GM19468 (cell line): ENCODE measurements at regions not wholly inside any gene's neighbourhood (a gene's known extent, or its start where the extent isn't known, plus 50 kb on each side); places are given as distances from the start of the nearest gene placed in this dataset.
"Not testable (repeated sequence)": the region's sequence is repeated elsewhere in the genome, so short reads cannot be mapped to it uniquely, and the experiment has no call there.

Source experiments
- ATAC-seq: cut with Tn5 transposase; IDR thresholded peaks from one replicate; pipeline ENCODE4 v1.9.1; 2021; ENCODE audit warnings: mild to moderate bottlenecking, moderate library complexity, moderate number of reproducible peaks; ENCODE audit not compliant: unreplicated experiment; ENCODE audit errors: extremely low read depth

DNA sequence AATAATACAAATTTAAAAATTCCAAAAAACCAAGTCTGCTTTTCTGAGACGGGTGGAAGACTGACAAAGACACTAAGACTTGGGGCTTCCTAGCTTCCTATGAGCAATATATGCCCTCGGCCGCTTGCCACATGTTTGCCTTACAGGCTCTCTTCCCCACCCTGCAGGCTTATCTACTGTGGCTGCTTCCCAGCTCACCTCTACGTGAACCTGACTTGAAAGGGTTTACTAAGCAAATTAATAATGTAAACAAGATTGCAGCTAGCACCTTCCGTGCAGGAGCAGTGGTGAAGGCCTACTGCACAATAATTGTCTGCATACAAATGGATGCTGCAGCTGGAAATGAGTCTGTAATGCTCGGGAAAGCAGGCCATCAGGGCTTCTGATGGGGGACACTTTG is 152.9 kb upstream of the DAB1 start:
- no peak for ATAC-seq

DNA sequence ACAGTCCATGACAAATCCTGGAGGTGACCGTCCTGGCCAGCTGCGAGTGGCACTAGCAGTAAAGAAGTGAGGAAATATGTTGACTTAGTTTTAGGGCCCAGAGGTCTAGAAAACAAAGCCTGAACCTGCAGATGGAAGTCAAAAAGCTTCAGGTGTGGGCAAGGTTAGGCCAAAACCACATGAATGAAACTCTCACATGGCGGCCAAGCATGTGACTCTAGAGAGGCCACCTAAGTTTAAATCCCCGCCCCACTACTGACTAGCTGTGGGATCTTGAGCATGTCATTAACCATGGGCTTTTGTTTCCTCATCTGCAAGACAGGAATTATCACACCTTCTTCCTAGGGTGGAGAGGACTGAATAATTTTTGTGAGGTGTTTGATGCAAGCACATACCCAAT is 148.2 kb upstream of the DAB1 start:
- ATAC-seq = no peak

DNA sequence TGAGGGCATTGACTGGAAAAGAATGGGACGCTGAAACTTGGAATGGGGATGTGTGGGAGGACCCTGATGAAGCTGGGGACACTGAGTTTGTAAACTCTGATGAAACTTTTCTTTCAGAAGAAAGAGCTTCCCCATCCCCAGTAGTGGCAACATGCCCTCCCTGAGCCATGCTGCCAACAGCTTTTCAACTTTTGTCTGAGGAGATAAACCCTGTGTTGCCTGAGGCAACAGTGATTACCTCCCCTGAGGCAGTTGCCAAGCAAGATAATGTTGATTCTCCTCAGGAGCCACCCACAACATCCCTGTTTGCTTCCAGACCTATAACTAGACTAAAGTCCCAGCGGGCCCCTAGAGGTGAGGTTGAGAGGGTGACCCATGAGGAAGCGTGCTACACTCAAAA is 134.2 kb upstream of the DAB1 start:
- not testable (repeated sequence) for ATAC-seq

DNA sequence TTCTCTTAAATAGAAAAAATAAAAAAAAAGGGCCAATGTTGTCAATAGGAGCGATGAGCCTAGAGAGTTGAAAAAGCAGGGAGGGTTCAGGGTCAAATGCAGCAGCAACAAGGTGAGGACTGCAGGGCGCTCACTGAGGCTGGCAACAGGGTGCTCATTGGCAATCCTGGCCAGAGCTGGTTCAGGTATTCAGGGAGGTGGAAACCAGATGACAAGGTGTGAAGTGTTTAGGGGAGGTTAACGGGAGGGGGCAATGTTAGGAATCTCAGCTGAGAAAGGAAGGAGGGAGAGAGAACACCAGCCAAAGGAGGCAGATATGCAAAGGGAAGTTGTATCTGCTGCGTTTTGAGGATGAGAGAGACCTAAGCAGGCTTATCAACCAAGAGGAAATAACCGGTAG is 129.8 kb upstream of the DAB1 start:
- ATAC-seq = no peak

- no peak for ATAC-seq
Observed at GRCh38 chr1:57551476-57551875, 127.6 kb upstream of the DAB1 start.

- ATAC-seq = no peak
Observed at GRCh38 chr1:57550092-57550491, 126.2 kb upstream of the DAB1 start.

- ATAC-seq = no peak
Observed at GRCh38 chr1:57549300-57549699, 125.4 kb upstream of the DAB1 start.

GRCh38 chr1:57546549-57547330 is 122.9 kb upstream of the DAB1 start:
- no peak for ATAC-seq

DNA sequence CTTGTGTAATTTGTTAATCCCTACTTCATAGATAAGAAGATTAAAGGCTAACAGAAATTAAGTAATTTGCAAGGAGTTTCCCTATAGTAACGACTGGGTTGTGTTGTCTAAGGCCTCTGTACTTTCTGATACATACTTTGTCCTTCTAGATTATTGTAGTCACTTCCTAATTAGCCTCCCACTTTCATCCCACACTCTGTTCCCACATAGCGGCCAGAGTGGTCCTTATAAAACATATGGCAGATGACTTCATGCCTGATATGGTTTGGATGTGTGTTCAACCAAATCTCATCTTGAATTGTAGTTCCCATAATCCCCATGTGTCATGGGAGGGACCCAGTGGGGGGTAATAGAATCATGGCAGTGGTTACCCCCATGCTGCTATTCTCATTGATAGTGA is 120.5 kb upstream of the DAB1 start:
- no peak for ATAC-seq

GRCh38 chr1:57536749-57537423 is 113.0 kb upstream of the DAB1 start:
- ATAC-seq = no peak

GRCh38 chr1:57532299-57532698 is 108.4 kb upstream of the DAB1 start:
- no peak for ATAC-seq

- not testable (repeated sequence) for ATAC-seq
Observed at GRCh38 chr1:57530911-57531260, 107.0 kb upstream of the DAB1 start.

DNA sequence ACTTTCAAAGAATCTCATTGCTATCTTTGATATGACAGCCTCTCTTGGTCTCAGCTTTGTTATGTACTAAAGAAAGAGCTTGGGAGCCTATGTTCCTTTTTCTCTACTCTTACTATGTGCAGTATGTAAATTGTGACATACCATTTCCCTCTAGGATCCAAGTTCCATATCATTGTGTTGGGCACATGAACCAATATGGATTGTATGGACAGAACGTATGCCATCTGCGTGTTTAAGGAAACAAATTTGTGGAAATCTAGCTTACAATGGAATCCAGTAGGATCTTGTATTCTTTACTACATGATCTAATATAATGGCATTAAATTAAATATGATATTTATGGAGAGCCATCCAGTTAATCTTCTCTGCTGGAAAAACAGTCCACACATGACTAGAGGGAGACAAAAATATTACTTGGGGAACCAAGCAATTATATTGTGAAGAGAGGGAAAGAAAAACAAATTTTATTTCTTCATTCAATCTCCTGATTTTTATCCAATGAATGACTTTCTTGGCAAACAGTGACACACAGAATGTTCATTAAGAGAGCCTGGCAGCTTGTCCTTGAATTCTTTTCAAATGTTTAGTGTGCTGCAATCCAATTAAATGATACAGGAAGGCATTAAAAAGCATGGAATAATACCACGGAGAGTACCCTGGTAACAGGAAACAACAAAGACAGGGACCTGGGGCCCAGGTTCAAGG is 106.5 kb upstream of the DAB1 start:
- ATAC-seq = no peak

DNA sequence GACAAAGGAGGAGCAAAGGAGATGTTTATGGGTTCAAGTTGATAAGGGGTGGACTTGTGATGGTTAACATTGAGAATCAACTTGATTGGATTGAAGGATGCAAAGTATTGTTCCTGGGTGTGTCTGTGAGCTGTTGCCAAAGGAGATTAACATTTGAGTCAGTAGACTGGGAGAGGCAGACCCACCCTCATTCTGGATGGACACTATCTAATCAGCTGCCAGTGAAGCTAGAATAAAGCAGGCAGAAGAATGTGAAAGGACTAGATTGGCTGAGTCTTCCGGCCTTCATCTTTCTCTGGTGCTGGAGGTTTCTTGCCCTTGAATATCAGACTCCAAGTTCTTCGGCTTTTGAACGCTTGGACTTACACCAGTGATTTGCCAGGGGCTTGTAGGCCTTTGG is 98.7 kb upstream of the DAB1 start:
- ATAC-seq = no peak

DNA sequence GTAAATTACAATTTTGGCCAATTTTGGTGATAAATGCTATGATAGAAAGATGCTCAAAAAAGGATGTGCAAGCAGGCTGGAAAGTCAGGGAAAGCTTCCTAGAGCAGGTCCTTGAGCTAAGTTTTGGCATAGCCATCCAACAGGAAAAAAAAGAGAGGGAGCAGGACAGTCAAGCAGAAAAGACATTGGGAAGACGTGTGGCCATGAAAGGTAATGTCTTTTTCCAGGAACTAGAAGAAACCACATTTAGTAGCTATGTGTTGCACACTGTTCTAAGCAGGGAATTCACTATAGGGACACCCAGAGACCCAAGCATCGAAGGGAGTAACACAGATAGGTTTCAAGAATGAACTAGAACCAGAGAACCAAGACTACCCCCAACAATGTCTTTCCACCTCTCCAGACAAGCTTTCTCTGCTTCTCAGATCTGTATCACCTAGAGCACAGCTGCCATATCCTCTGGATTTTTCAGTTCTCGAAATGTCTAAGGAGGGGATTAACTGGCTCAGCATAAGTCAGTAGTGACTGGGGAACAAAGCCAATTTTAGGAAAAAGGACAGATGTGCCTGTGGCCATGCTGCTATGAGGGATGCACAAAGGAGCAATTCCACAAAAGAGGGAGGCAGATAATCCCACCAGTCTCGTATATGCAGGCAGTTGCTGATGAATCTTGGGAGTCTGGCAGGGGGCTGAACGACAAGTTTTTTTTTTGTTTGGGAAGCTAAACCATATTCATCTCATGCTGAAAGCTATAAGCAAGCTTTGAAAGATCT is 97.1 kb upstream of the DAB1 start:
- no peak for ATAC-seq

- no peak for ATAC-seq
Observed at GRCh38 chr1:57518496-57518895, 94.6 kb upstream of the DAB1 start.

GRCh38 chr1:57517587-57518374 is 93.9 kb upstream of the DAB1 start:
- no peak for ATAC-seq

DNA sequence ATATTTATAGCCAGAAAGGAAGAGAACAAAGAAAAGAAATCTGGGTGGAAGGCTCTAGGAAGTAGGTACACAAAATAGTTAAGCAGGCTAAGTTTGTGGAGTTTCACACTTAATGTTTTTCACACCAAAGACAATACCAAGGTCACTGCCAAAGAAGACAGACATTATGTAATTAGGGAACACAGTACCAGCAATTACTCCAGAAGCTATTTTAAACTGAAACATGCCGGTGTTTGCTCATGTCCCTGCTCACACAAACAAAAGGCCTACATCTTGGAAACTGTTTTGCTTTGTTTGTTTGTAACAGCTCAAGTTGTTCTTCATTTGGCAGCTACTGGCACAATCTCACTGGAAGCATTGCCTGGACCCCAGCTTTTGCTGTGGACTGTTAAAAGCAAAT is 88.5 kb upstream of the DAB1 start:
- no peak for ATAC-seq

DNA sequence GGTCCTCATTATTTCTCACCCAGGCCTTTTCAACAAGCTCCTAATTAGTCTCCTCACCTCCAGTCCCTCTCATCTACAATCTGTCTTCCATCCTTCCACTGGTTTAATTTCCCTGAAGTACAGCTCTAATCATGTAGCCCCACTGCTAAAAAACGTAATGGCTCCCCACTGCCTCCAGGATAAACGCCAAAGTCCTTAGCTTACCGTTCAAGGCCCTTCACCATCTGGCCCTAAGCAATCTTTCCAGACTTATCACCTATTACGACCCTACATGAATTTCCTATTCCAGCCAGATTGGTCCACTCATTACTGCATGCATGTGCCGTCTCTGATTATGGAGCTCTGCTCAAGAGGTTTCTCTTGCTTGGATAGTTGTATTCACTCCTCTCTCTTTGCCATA is 83.1 kb upstream of the DAB1 start:
- ATAC-seq = no peak

DNA sequence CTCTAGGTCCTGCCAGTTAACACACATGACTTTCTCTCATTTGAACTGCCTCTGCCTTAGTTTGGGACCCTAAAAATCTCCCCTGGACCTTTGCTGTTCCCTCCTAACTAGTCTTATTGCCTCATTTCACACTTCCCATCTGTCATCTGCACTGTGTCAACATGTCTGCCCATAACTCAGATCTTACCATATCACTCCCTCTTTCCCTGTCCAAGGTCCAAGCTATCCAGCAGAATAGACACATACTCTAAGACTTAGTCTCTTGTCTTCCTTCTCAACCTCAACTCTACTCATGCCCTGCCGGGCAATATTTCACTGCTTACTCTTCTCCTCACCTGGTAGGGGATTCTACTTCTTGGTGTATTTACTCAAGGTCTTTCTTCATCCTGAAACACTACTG is 79.5 kb upstream of the DAB1 start:
- ATAC-seq = no peak
